Endothelial cell of umbilical vein (primary cell): ENCODE measurements at regions not wholly inside any gene's neighbourhood (a gene's known extent, or its start where the extent isn't known, plus 50 kb on each side); places are given as distances from the start of the nearest gene placed in this dataset.

Experiments
- BruUV-seq: library from RNA; stranded (reverse); fragments of 400-500 nt; replicated peaks from 2 replicates; lab custom pipeline; 2021; lab: Mats Ljungman, UMichigan
- CTCF ChIA-PET: fragments of 300-600, 350-600 bp; sonication (Branson Sonifier 250); formaldehyde crosslinking; loops from one replicate; lab custom pipeline; 2021; ENCODE audit warnings: antibody characterized with exemption, inconsistent platforms; lab: Charles Lee
- POLR2A ChIA-PET: fragments of 300-600, 350-600 bp; sonication (Branson Sonifier 250); formaldehyde crosslinking; loops from one replicate; lab custom pipeline; 2021; ENCODE audit warnings: antibody characterized with exemption, inconsistent platforms; lab: Charles Lee
- DNase-seq: peaks from one replicate; pipeline ENCODE4 v3.0.0-alpha.2; 2011; ENCODE audit warnings: low read depth, low spot score
- FAIRE-seq: peaks from 2 replicates; lab custom pipeline; 2011; peaks lifted over from hg19 to GRCh38; lab: Jason Lieb, UNC
- H2AFZ ChIP-seq: 2 replicates; pipeline ENCODE4 v1.6.0; 2012; ENCODE audit warnings: low read depth, low read length, control low read depth, inconsistent platforms
- H3K27ac ChIP-seq: 2 replicates; pipeline ENCODE4 v1.5.1; 2011; ENCODE audit warnings: low read depth, mild to moderate bottlenecking, control low read depth, low read length, moderate library complexity; ENCODE audit not compliant: insufficient read depth
- H3K27me3 ChIP-seq, 2 experiments: 2 replicates each; pipeline versions ENCODE4 v1.6.0 to v1.6.1; 2011; ENCODE audit warnings: low read length in 2 of 2, mixed read lengths in 1 of 2; ENCODE audit not compliant: control insufficient read depth in 2 of 2, insufficient read depth in 2 of 2
- H3K36me3 ChIP-seq, 2 experiments: 2 replicates in 1 of 2; 3 replicates in 1 of 2; pipeline ENCODE4 v1.5.1; 2011; ENCODE audit warnings: low read length in 2 of 2, mild to moderate bottlenecking in 1 of 2, moderate library complexity in 1 of 2; ENCODE audit not compliant: control insufficient read depth in 2 of 2, insufficient read depth in 2 of 2; ENCODE audit errors: extremely low read depth in 1 of 2
- H3K4me1 ChIP-seq: 3 replicates; pipeline ENCODE4 v1.5.1; 2011; ENCODE audit warnings: mild to moderate bottlenecking, low read length; ENCODE audit not compliant: control insufficient read depth, insufficient read depth; ENCODE audit errors: extremely low read depth
- H3K4me2 ChIP-seq: 2 replicates; pipeline ENCODE4 v1.6.1; 2011; ENCODE audit warnings: low read length, control low read depth, mixed read lengths; ENCODE audit not compliant: insufficient read depth
- H3K4me3 ChIP-seq, 3 experiments: fragments of 200-600 bp in 1 of 3; sonication (generic), shearing (Covaris generic) in 1 of 3; replicated peaks in 1 of 3; 2 replicates each; pipeline ENCODE4 v1.5.1; 2011 to 2016; ENCODE audit warnings: control low read depth in 3 of 3, low read length in 3 of 3, mild to moderate bottlenecking in 2 of 3, inconsistent platforms in 1 of 3, low read depth in 1 of 3, moderate library complexity in 1 of 3; ENCODE audit not compliant: insufficient read depth in 1 of 3
- H3K79me2 ChIP-seq: 2 replicates; pipeline ENCODE4 v1.6.0; 2012; ENCODE audit warnings: low read length, inconsistent platforms; ENCODE audit not compliant: control insufficient read depth, insufficient read depth
- H3K9ac ChIP-seq: replicated peaks from 2 replicates; pipeline ENCODE3; 2011; ENCODE audit warnings: low read length, control low read depth; ENCODE audit not compliant: insufficient read depth; ENCODE audit errors: extremely low read depth
- H3K9me1 ChIP-seq: replicated peaks from 3 replicates; pipeline ENCODE4 v1.6.0; 2011; ENCODE audit warnings: mild to moderate bottlenecking, low read length; ENCODE audit not compliant: control insufficient read depth, insufficient read depth; ENCODE audit errors: extremely low read depth
- H3K9me3 ChIP-seq: replicated peaks from 2 replicates; pipeline ENCODE4 v1.5.1; 2012; ENCODE audit warnings: low read length, inconsistent platforms; ENCODE audit not compliant: control insufficient read depth, insufficient read depth
- H4K20me1 ChIP-seq: replicated peaks from 2 replicates; pipeline ENCODE3; 2011; ENCODE audit warnings: mild to moderate bottlenecking, low read length; ENCODE audit not compliant: control insufficient read depth, insufficient read depth; ENCODE audit errors: extremely low read depth
- EZH2 ChIP-seq: IDR thresholded peaks from 2 replicates; pipeline ENCODE4 v1.6.1; 2012; ENCODE audit warnings: borderline replicate concordance, low read depth, mild to moderate bottlenecking, moderate library complexity, low read length, inconsistent platforms; ENCODE audit not compliant: severe bottlenecking
- FOS ChIP-seq: IDR thresholded peaks from 2 replicates; pipeline ENCODE4 v1.6.1; 2011; ENCODE audit warnings: mild to moderate bottlenecking, low read length, moderate library complexity, borderline replicate concordance; ENCODE audit not compliant: insufficient read depth
- GATA2 ChIP-seq: IDR thresholded peaks from 2 replicates; pipeline ENCODE4 v1.7.0; 2011; ENCODE audit warnings: low read depth, mild to moderate bottlenecking, moderate library complexity, mixed read lengths, low read length; ENCODE audit not compliant: insufficient read length, insufficient read depth
- JUN ChIP-seq: IDR thresholded peaks from 2 replicates; pipeline ENCODE4 v1.6.1; 2011; ENCODE audit warnings: borderline replicate concordance, low read depth; ENCODE audit not compliant: insufficient read length, insufficient read depth
- MAX ChIP-seq: IDR thresholded peaks from 2 replicates; pipeline ENCODE4 v1.6.1; 2011; ENCODE audit not compliant: insufficient read depth, insufficient read length
- MYC ChIP-seq: IDR thresholded peaks from one replicate; pipeline ENCODE4 v1.6.1; 2011; ENCODE audit warnings: mild to moderate bottlenecking, low read depth, low read length
- POLR2A ChIP-seq: IDR thresholded peaks from 2 replicates; pipeline ENCODE4 v1.6.1; 2012; ENCODE audit warnings: low read depth, mild to moderate bottlenecking, control low read depth, low read length
- POLR2AphosphoS5 ChIP-seq: IDR thresholded peaks from 2 replicates; pipeline ENCODE4 v1.6.1; 2012; ENCODE audit warnings: low read depth, mild to moderate bottlenecking, control low read depth, low read length, moderate library complexity; ENCODE audit not compliant: insufficient read depth
- dilution Hi-C: fragments of 300-500 bp; cut with MboI; formaldehyde crosslinking; loops from one replicate; pipeline ENCODE4 v1.15.0; 2019; ENCODE audit warnings: low sequenced_read_pairs; ENCODE audit not compliant: extremely low pct_ligation_motif_present
- intact Hi-C: fragments of 100-400 bp; cut with micrococcal nuclease; formaldehyde crosslinking; loops from one replicate; pipeline ENCODE4 v1.10.0; 2022
- TF ChIP-seq, protein P1 (sequence below), 2 donors: IDR thresholded peaks; 1 replicate in 1 of 2; 2 replicates in 1 of 2; pipeline ENCODE4 v1.5.1; 2011; ENCODE audit warnings: low read length in 2 of 2, mild to moderate bottlenecking in 2 of 2, moderate library complexity in 2 of 2, control low read depth in 1 of 2, inconsistent platforms in 1 of 2, low read depth in 1 of 2; ENCODE audit not compliant: insufficient read depth in 1 of 2; ENCODE audit errors: extremely low read depth in 1 of 2

DNA sequence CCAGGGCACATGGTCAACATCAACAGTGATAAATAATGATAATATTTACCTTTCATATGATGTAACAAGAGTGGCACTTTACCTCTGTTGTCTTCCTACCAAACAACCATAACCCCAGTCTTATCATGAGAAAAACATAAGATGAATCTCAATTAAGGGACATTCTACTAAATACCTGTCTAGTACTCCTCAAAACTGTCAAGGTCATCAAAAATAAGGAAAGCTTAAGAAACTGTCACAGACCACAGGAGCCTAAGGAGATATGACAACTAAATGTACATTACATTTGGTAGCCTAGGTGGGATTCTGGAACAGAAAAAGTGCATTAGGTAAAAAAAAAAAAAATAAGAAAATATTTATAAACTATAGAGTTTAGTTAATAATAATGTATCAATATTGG lies 118.1 kb downstream of the CCDC34 start:
- Histone ChIP-seq H3K4me1 (no peaks in the 10 kb centered on the region), H4K20me1 (no peaks in the 10 kb centered on the region), H2AFZ (no peak overlapping the region), H3K9ac (no peak overlapping the region), H3K27ac (no peak overlapping the region), H3K79me2 (no peaks in the 10 kb centered on the region), H3K4me2 (no peak overlapping the region), H3K36me3 (no peaks in the 10 kb centered on the region), H3K4me3 (no peak overlapping the region), H3K9me1 (no peaks in the 10 kb centered on the region), H3K9me3 (no peaks in the 10 kb centered on the region), H3K27me3 (peaks cover 28 to 33% of the 10 kb centered on the region in 2 experiments)
- no peak for DNase-seq
- dilution Hi-C loops, result no loop called here
- ChIA-PET CTCF (no interaction called here), POLR2A (no interaction called here)
- intact Hi-C loops, result no loop called here
- no TSS peak for BruUV-seq
- no peak for TF ChIP-seq POLR2AphosphoS5
- TF ChIP-seq EZH2, result no peak
- no peak for TF ChIP-seq GATA2
- no peak for TF ChIP-seq FOS
- no peak for TF ChIP-seq MYC
- TF ChIP-seq MAX, result no peak
- TF ChIP-seq POLR2A, result no peak
- TF ChIP-seq, protein P1, sequence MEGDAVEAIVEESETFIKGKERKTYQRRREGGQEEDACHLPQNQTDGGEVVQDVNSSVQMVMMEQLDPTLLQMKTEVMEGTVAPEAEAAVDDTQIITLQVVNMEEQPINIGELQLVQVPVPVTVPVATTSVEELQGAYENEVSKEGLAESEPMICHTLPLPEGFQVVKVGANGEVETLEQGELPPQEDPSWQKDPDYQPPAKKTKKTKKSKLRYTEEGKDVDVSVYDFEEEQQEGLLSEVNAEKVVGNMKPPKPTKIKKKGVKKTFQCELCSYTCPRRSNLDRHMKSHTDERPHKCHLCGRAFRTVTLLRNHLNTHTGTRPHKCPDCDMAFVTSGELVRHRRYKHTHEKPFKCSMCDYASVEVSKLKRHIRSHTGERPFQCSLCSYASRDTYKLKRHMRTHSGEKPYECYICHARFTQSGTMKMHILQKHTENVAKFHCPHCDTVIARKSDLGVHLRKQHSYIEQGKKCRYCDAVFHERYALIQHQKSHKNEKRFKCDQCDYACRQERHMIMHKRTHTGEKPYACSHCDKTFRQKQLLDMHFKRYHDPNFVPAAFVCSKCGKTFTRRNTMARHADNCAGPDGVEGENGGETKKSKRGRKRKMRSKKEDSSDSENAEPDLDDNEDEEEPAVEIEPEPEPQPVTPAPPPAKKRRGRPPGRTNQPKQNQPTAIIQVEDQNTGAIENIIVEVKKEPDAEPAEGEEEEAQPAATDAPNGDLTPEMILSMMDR (IDR thresholded peaks at IDR 0.05; ENCODE audit: extremely low read depth in 1 of 2, insufficient read depth in 1 of 2, low read depth in 1 of 2, low read length in 2 of 2), result no peak
- TF ChIP-seq JUN, result no peak
- no peak for FAIRE-seq
